ENCODE measurements at regions not wholly inside any gene's neighbourhood (a gene's known extent, or its start where the extent isn't known, plus 50 kb on each side); places are given as distances from the start of the nearest gene placed in this dataset.

DNA sequence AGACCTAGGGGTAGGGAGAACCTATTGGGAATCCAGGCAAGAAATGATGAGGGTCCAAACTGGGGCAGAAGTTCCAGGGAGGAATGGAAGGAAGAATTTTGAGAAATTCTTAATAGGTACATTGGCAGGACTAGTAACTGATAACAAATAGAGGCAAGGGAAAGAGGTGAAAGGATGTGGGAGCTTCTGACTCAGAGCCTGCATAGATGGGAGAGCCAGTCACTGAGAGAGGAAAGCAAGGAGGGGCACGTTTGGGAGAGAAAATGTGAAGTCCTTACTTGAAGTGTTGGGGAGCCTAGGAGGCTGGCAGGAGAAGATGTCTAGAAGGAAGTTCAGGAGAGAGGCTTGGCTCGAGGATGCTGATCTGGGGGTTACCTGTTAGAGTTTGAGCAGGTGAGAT lies 104.6 kb upstream of the NCAM1 start:
- Histone ChIP-seq H3K9me3 (ENCODE audit: control insufficient read depth, insufficient read depth, low read depth, low read length) (peaks cover 3% of the 10 kb centered on the region; the same call in 1 of the 2 replicates), H3K27me3 (ENCODE audit: control insufficient read depth, insufficient read depth, low read length) (peaks cover 6% of the 10 kb centered on the region), H3K27ac (ENCODE audit: low read length) (no peak overlapping the region), H3K36me3 (ENCODE audit: control insufficient read depth, insufficient read depth, low read length) (no peaks in the 10 kb centered on the region), H3K4me1 (ENCODE audit: control insufficient read depth, insufficient read depth, low read length) (no peaks in the 10 kb centered on the region), H3K4me3 (ENCODE audit: low read depth in 2 of 2, low read length in 2 of 2) (no peak overlapping the region)
- intact Hi-C loops (cut with micrococcal nuclease; ENCODE audit: unreplicated experiment) (no loop called here), in situ Hi-C loops (cut with HindIII; ENCODE audit: low pct_unique_long_range_greater_than_20kb, low sequenced_read_pairs) (no loop called here)
- no peak for DNase-seq (ENCODE audit: low read depth, low spot score)
- no peak for ATAC-seq
- POLR2A ChIA-PET, result no interaction called here
- CTCF ChIA-PET, result no interaction called here
- BruUV-seq (replicated peaks), result no TSS peak
- TF ChIP-seq TCF7L2 (IDR thresholded peaks at IDR 0.05; ENCODE audit: low read depth, low read length) (no peak), POLR2AphosphoS5 (IDR thresholded peaks at IDR 0.05; ENCODE audit: low read depth, low read length) (no peak), SIN3A (IDR thresholded peaks at IDR 0.05; ENCODE audit: borderline replicate concordance, insufficient read depth, low read depth, low read length) (no peak)
- TF ChIP-seq, protein P1, sequence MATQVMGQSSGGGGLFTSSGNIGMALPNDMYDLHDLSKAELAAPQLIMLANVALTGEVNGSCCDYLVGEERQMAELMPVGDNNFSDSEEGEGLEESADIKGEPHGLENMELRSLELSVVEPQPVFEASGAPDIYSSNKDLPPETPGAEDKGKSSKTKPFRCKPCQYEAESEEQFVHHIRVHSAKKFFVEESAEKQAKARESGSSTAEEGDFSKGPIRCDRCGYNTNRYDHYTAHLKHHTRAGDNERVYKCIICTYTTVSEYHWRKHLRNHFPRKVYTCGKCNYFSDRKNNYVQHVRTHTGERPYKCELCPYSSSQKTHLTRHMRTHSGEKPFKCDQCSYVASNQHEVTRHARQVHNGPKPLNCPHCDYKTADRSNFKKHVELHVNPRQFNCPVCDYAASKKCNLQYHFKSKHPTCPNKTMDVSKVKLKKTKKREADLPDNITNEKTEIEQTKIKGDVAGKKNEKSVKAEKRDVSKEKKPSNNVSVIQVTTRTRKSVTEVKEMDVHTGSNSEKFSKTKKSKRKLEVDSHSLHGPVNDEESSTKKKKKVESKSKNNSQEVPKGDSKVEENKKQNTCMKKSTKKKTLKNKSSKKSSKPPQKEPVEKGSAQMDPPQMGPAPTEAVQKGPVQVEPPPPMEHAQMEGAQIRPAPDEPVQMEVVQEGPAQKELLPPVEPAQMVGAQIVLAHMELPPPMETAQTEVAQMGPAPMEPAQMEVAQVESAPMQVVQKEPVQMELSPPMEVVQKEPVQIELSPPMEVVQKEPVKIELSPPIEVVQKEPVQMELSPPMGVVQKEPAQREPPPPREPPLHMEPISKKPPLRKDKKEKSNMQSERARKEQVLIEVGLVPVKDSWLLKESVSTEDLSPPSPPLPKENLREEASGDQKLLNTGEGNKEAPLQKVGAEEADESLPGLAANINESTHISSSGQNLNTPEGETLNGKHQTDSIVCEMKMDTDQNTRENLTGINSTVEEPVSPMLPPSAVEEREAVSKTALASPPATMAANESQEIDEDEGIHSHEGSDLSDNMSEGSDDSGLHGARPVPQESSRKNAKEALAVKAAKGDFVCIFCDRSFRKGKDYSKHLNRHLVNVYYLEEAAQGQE (IDR thresholded peaks at IDR 0.05; ENCODE audit: insufficient read depth in 1 of 2, low read depth in 2 of 2, low read length in 1 of 2), result no peak
- TF ChIP-seq, protein P2, sequence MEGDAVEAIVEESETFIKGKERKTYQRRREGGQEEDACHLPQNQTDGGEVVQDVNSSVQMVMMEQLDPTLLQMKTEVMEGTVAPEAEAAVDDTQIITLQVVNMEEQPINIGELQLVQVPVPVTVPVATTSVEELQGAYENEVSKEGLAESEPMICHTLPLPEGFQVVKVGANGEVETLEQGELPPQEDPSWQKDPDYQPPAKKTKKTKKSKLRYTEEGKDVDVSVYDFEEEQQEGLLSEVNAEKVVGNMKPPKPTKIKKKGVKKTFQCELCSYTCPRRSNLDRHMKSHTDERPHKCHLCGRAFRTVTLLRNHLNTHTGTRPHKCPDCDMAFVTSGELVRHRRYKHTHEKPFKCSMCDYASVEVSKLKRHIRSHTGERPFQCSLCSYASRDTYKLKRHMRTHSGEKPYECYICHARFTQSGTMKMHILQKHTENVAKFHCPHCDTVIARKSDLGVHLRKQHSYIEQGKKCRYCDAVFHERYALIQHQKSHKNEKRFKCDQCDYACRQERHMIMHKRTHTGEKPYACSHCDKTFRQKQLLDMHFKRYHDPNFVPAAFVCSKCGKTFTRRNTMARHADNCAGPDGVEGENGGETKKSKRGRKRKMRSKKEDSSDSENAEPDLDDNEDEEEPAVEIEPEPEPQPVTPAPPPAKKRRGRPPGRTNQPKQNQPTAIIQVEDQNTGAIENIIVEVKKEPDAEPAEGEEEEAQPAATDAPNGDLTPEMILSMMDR (IDR thresholded peaks at IDR 0.05), result no peak

DNA sequence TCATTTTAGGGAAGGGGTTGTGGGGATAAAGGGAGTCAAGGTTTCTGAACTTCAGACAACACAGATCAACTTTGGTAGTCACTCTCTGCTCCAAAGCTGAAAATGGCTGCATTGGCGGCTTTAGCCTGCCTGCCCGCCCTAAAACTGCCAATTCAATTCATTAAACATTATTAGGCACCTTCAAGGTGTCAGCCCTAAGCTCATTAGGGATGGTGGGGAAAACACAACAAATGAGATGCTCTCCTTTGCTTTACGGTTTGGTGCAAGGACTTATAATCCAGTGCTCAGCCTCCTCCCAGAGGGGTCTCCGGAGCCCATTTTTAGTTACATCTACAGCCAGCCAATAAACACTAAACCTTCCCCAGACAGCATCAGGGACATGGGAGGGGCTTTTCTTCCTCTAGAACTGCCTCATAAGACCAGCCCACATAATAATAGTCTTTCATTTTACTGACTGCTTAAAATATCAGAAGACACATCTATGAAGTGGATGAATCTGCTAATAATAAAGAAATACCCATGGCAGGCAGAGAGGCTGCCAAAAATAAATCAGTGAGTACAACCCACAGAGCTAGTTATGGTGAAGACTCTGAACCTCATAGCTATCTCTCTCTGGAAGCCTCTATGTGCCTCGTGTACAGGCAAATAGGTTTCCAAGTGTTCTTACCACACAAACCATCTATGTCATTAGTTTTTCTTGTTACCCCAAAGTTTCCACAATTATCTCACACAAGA lies 102.8 kb upstream of the NCAM1 start:
- TF ChIP-seq SIN3A (IDR thresholded peaks at IDR 0.05; ENCODE audit: borderline replicate concordance, insufficient read depth, low read depth, low read length) (no peak), TCF7L2 (IDR thresholded peaks at IDR 0.05; ENCODE audit: low read depth, low read length) (no peak), POLR2AphosphoS5 (IDR thresholded peaks at IDR 0.05; ENCODE audit: low read depth, low read length) (no peak)
- TF ChIP-seq, protein P2 (IDR thresholded peaks at IDR 0.05), result no peak
- TF ChIP-seq, protein P1 (IDR thresholded peaks at IDR 0.05; ENCODE audit: insufficient read depth in 1 of 2, low read depth in 2 of 2, low read length in 1 of 2), result no peak
- POLR2A ChIA-PET, result no interaction called here
- Histone ChIP-seq H3K27me3 (ENCODE audit: control insufficient read depth, insufficient read depth, low read length) (peaks cover 6% of the 10 kb centered on the region), H3K36me3 (ENCODE audit: control insufficient read depth, insufficient read depth, low read length) (no peaks in the 10 kb centered on the region), H3K4me3 (ENCODE audit: low read depth in 2 of 2, low read length in 2 of 2) (no peak overlapping the region), H3K27ac (ENCODE audit: low read length) (no peak overlapping the region), H3K9me3 (ENCODE audit: control insufficient read depth, insufficient read depth, low read depth, low read length) (peaks cover 9% of the 10 kb centered on the region; the same call in 1 of the 2 replicates), H3K4me1 (ENCODE audit: control insufficient read depth, insufficient read depth, low read length) (no peaks in the 10 kb centered on the region)
- no peak for ATAC-seq
- in situ Hi-C loops (cut with HindIII; ENCODE audit: low pct_unique_long_range_greater_than_20kb, low sequenced_read_pairs), result no loop called here
- CTCF ChIA-PET, result no interaction called here
- no TSS peak for BruUV-seq (replicated peaks)
- DNase-seq (ENCODE audit: low read depth, low spot score), result no peak
- intact Hi-C loops (cut with micrococcal nuclease; ENCODE audit: unreplicated experiment), result no loop called here
